ENCODE measurements at regions not wholly inside any gene's neighbourhood (a gene's known extent, or its start where the extent isn't known, plus 50 kb on each side); places are given as distances from the start of the nearest gene placed in this dataset.
"Not testable (repeated sequence)": the region's sequence is repeated elsewhere in the genome, so short reads cannot be mapped to it uniquely, and the experiment has no call there.

- no peak for DNase-seq (ENCODE audit: low read depth in 2 of 2)
These were observed 219.4 kb downstream of the DUSP10 start for GRCh38 chr1:221522529-221522940.

DNA sequence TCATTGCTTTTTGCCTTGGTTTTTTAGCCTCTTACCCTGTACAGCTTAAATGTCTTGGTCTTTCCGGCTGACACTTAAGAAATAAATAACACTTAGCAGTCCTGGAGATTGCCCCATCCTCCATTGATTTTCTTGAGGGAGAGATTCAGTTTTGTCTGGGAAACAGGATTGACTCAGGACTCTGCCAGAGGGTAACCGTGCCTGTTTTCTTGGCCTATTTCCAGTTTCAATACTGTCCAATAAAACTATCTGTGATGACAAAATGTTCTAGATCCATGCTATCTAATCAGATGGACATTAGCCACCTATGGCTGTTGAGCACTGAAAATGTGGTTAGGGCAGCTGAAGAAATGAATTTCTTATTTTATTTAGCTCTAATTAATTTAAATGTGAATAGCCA is 216.1 kb downstream of the DUSP10 start:
- DNase-seq (ENCODE audit: low read depth in 2 of 2) = no peak

DNA sequence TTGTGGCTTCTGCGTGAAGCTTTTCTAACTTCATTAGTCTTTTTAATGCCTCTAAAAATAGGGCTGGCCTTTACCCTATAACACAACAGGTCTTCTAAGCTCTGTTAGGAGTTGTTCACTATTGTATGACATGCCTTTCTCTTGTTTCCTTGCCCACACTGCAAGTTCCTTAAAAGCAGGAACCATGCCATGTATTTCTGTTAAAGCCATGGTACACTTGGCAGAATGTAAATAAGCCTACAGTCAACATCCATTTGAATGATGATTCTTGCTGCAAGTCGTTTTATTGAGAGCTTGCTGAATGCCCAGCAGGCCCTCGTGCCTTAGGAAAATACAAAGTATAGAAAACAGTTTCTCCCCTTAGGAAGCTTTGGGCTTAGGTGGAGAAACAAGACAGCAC is 214.6 kb downstream of the DUSP10 start:
- DNase-seq (ENCODE audit: low read depth in 2 of 2) = no peak

DNA sequence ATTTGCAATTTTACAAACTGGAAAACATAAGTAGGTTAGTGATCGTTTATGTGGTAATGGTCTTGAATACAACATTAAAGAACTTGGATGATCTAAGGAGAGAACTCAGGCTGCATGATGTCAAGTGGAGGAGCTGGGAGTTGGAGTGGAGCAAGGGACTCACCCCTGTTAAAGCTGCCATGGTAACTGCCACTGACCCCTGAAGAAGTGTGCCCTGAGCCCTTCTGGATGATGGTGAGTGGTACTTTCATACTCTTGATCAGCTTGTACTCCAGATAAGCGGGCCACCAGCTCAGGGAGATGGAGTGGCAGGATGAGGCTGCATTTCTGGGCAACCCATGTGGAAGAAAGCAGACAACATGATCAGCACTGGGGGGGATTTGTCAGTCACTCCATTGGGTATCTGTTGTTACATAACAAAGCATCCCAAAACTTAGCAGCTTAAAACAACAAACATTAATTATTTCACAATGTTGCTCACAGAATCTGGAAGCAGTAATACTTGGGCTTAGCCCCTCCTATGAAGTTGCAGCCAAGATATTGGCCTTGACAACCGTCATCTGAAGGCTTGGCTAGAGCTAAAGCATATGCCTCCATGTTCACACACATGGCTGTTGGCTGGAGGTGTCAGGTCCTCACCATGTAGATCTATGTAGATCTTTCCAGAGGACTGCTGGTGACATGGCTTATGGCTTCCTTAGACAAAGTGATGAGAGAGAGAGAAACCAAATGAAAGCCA is 213.8 kb downstream of the DUSP10 start:
- no peak for DNase-seq (ENCODE audit: low read depth in 2 of 2)

GRCh38 chr1:221530159-221530558 is 211.7 kb downstream of the DUSP10 start:
- DNase-seq (ENCODE audit: low read depth in 2 of 2) = not testable (repeated sequence)

GRCh38 chr1:221530791-221531190 is 211.1 kb downstream of the DUSP10 start:
- no peak for DNase-seq (ENCODE audit: low read depth in 2 of 2)

- DNase-seq (ENCODE audit: low read depth in 2 of 2) = no peak
These were observed 209.7 kb downstream of the DUSP10 start for GRCh38 chr1:221532071-221532773.

DNA sequence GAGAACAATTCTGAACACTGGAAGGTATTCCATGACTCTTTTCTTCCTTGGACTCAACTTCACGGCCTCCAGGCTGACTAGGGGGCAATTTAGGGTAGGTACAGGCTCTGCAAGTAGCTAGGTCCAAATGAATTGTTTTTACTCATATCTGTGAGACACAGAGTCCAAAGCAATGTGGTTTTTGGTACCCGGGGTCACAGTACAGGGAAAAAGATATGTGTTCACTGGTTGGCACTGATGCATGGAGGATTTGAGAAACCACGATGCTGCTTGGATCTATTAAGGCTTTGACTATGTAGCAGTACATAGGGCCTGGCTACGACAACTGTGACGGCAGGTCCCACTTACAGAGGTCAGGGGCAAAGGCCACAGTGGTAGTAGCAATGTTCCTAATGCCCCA is 200.6 kb downstream of the DUSP10 start:
- no peak for DNase-seq (ENCODE audit: low read depth in 2 of 2)

GRCh38 chr1:221543529-221544120 is 198.3 kb downstream of the DUSP10 start:
- DNase-seq (ENCODE audit: low read depth in 2 of 2) = no peak

DNA sequence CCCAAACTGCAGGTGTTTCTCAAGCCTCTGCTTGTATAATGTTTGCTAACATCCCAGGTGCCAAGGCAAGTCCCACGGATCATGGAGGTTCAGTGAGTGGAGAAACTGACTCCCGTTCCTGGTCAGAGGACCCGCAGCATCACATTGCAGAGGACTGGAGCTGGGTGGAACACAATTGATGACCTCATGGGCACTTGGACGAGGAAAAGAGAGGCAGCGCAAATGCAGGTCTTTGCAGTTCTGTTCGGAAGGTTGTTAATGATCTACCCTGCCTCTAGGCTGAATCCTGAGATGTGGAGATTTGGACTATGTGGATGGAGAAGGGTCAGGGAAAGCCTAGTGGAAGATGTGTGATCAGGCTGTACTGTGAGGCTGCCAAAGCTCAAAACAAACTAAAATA is 192.9 kb downstream of the DUSP10 start:
- no peak for DNase-seq (ENCODE audit: low read depth in 2 of 2)

DNA sequence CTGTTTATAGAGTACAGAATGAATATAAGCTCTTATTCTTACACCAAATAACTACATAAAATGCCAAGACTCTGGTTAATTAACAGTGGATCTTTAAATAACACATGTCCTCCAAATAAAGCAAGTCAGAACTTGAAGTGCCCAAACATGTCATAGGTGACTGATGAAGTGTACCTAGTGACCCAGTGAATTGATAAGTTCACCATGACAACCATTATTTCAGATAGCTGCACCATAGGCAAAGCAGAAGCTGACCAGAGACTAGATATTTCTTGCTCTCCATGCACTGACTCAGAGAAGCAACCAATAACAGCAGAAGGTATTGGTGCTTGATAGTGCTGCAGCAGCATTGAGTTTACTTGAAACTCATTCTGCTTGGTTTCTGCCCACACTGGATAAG is 192.1 kb downstream of the DUSP10 start:
- no peak for DNase-seq (ENCODE audit: low read depth in 2 of 2)

DNA sequence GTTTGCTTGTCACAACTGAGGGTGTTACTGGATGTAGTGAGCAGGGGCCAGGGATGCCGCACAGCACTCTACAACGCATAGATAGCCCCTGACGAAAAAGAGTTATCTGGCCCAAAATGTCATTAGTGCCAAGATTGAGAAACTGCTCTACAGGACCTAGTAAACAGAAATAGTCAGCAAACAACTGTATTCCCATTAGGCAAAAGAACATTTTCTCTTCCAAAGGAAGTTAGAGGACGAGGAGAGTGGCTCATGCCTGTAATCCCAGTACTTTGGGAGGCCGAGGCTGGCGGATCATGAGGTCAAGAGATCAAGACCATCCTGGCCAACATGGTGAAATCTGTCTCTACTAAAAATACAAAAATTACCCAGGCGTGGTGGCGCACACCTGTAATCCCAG is 189.1 kb downstream of the DUSP10 start:
- DNase-seq (ENCODE audit: low read depth in 2 of 2) = not testable (repeated sequence)

- no peak for DNase-seq (ENCODE audit: low read depth in 2 of 2)
These were observed 186.0 kb downstream of the DUSP10 start for GRCh38 chr1:221555689-221556433.

GRCh38 chr1:221556435-221556834 is 185.5 kb downstream of the DUSP10 start:
- DNase-seq (ENCODE audit: low read depth in 2 of 2) = no peak

GRCh38 chr1:221557013-221557412 is 184.9 kb downstream of the DUSP10 start:
- no peak for DNase-seq (ENCODE audit: low read depth in 2 of 2)

DNA sequence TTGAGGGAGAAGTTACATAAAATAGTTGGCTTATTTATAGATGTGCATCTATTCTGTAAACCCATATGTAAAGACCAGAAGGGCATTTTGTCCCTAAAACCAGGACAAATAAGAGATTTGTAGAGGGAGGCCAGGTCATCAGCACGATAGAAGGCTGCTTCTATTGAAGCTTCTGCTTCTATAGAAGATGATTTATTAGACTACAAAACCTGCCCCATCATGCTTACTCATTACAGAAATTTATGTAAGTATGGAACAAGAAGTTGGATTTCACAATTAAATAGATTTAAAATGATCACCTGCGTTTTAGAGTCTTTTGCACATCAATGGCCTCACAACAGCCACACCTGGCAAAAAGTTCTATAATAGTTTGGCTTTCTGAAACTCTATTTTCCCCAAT is 183.5 kb downstream of the DUSP10 start:
- DNase-seq (ENCODE audit: low read depth in 2 of 2) = no peak

DNA sequence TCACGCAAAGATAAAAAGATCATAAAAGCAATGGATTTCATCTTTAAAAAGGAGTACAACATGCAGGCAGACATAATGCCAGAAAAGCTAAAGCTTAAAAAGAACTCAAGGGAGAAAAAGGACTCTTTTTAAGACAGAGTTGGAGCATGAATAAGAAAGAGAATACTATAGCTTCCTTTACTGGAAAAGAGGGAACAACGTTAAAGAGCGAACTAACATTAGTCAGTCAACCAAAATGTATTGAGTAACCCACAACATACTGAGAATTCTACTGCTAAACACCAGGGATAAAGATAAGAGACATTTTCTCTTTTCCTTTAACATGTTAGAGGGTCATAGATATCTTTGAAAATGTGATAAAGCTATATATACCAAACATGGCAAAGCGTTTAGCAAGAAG is 182.0 kb downstream of the DUSP10 start:
- no peak for DNase-seq (ENCODE audit: low read depth in 2 of 2)

GRCh38 chr1:221562542-221563475 is 179.1 kb downstream of the DUSP10 start:
- no peak for DNase-seq (ENCODE audit: low read depth in 2 of 2)

GRCh38 chr1:221563476-221563921 is 178.4 kb downstream of the DUSP10 start:
- no peak for DNase-seq (ENCODE audit: low read depth in 2 of 2)

GRCh38 chr1:221564891-221565290 is 177.0 kb downstream of the DUSP10 start:
- no peak for DNase-seq (ENCODE audit: low read depth in 2 of 2)

DNA sequence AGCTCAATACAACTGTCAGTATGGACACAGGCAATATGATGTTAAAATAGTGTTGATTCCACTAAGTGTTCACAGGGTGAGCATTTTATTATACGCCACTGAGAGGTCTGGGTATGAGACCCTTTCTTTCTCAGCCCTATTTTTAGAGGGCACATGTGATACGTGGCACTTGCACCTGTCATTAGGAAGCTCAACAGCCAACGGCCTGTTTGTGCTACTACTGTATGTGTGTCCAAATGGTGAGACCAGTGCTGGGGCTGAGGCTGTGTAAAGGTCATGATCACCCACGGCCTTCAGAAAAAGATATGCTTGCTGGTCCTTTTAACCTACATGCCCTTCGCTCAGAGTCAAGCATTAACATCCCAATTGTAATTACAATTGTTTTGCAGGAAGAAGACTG is 176.2 kb downstream of the DUSP10 start:
- no peak for DNase-seq (ENCODE audit: low read depth in 2 of 2)
